Liver (tissue), 8 donors: ENCODE measurements at regions not wholly inside any gene's neighbourhood (a gene's known extent, or its start where the extent isn't known, plus 50 kb on each side); places are given as distances from the start of the nearest gene placed in this dataset.

Experiments used
- DNase-seq: peaks from one replicate; pipeline ENCODE4 v3.0.0-alpha.2; 2017; ENCODE audit warnings: low spot score
- H3K27ac ChIP-seq, 2 donors: one replicate each; pipeline ENCODE4 v1.7.0; 2013; ENCODE audit warnings: inconsistent platforms in 2 of 2, low read length in 2 of 2, control low read depth in 1 of 2, low read depth in 1 of 2, mild to moderate bottlenecking in 1 of 2
- H3K27me3 ChIP-seq, 4 donors: one replicate each; pipeline versions ENCODE4 v1.6.1 to v1.7.0; 2013; ENCODE audit warnings: low read length in 3 of 4, inconsistent platforms in 1 of 4, mild to moderate bottlenecking in 1 of 4, moderate library complexity in 1 of 4; ENCODE audit not compliant: control insufficient read depth in 4 of 4, insufficient read depth in 4 of 4
- H3K36me3 ChIP-seq, 4 donors: one replicate each; pipeline versions ENCODE4 v1.6.1 to v1.7.0; 2013; ENCODE audit warnings: low read length in 3 of 4, mild to moderate bottlenecking in 3 of 4, low read depth in 1 of 4, moderate library complexity in 1 of 4; ENCODE audit not compliant: control insufficient read depth in 4 of 4, insufficient read depth in 3 of 4
- H3K4me1 ChIP-seq, 4 donors: one replicate each; pipeline versions ENCODE4 v1.6.1 to v1.7.0; 2013; ENCODE audit warnings: low read length in 3 of 4, mild to moderate bottlenecking in 3 of 4, moderate library complexity in 1 of 4; ENCODE audit not compliant: control insufficient read depth in 4 of 4, insufficient read depth in 4 of 4
- H3K4me3 ChIP-seq, 3 donors: one replicate each; pipeline versions ENCODE4 v1.6.1 to v1.7.0; 2013; ENCODE audit warnings: low read length in 3 of 3, control low read depth in 1 of 3, low read depth in 1 of 3, mild to moderate bottlenecking in 1 of 3
- H3K9ac ChIP-seq, 2 donors: one replicate each; pipeline ENCODE4 v1.7.0; 2013; ENCODE audit warnings: low read length in 2 of 2, mild to moderate bottlenecking in 2 of 2, moderate library complexity in 2 of 2, control low read depth in 1 of 2, low read depth in 1 of 2
- H3K9me3 ChIP-seq, 4 donors: one replicate each; pipeline versions ENCODE4 v1.6.1 to v1.7.0; 2013; ENCODE audit warnings: low read length in 3 of 4; ENCODE audit not compliant: control insufficient read depth in 4 of 4
- EGR1 ChIP-seq, 2 donors: IDR thresholded peaks; 2 replicates each; pipeline ENCODE4 v1.6.1; 2016 to 2018; ENCODE audit warnings: antibody characterized with exemption in 2 of 2, low read depth in 2 of 2
- FOXA1 ChIP-seq: IDR thresholded peaks from 2 replicates; pipeline ENCODE4 v1.6.1; 2016; ENCODE audit warnings: antibody characterized with exemption
- FOXA2 ChIP-seq: IDR thresholded peaks from 2 replicates; pipeline ENCODE4 v1.6.1; 2016; ENCODE audit warnings: antibody characterized with exemption
- GABPA ChIP-seq, 2 donors: IDR thresholded peaks in 1 of 2; conservative IDR thresholded peaks in 1 of 2; 2 replicates each; pipeline ENCODE4 v1.6.1; 2016; ENCODE audit warnings: antibody characterized with exemption in 2 of 2, mild to moderate bottlenecking in 1 of 2, moderate library complexity in 1 of 2
- HNF4A ChIP-seq, 2 donors: conservative IDR thresholded peaks; 2 replicates each; pipeline ENCODE4 v1.6.1; 2016; ENCODE audit warnings: antibody characterized with exemption in 2 of 2, mild to moderate bottlenecking in 2 of 2
- HNF4G ChIP-seq: IDR thresholded peaks from 2 replicates; pipeline ENCODE4 v1.6.1; 2016; ENCODE audit warnings: antibody characterized with exemption
- JUND ChIP-seq, 2 donors: IDR thresholded peaks; 2 replicates each; pipeline ENCODE4 v1.6.1; 2016; ENCODE audit warnings: antibody characterized with exemption in 2 of 2
- NR2F2 ChIP-seq: IDR thresholded peaks from 2 replicates; pipeline ENCODE4 v1.6.1; 2016; ENCODE audit warnings: antibody characterized with exemption
- RAD21 ChIP-seq, 2 donors: IDR thresholded peaks; 2 replicates each; pipeline ENCODE4 v1.6.1; 2016; ENCODE audit warnings: antibody characterized with exemption in 2 of 2, mild to moderate bottlenecking in 2 of 2
- RXRA ChIP-seq, 2 donors: IDR thresholded peaks; 2 replicates each; pipeline ENCODE4 v1.6.1; 2017 to 2018; ENCODE audit warnings: antibody characterized with exemption in 2 of 2, mild to moderate bottlenecking in 1 of 2
- SP1 ChIP-seq: IDR thresholded peaks from 2 replicates; pipeline ENCODE4 v1.6.1; 2018; ENCODE audit warnings: antibody characterized with exemption, mild to moderate bottlenecking
- TAF1 ChIP-seq: conservative IDR thresholded peaks from 2 replicates; pipeline ENCODE4 v1.6.1; 2016; ENCODE audit warnings: antibody characterized with exemption, mild to moderate bottlenecking
- YY1 ChIP-seq: IDR thresholded peaks from 2 replicates; pipeline ENCODE4 v1.6.1; 2016; ENCODE audit warnings: antibody characterized with exemption, mild to moderate bottlenecking
- WGBS: extraction: QIAGEN DNeasy Blood & Tissue Kit; methylation state at CpG from one replicate; pipeline ENCODE4 v1.1.7; 2013; 5-methylcytosine and 5-hydroxymethylcytosine counted together
- TF ChIP-seq, protein P1 (sequence below): IDR thresholded peaks from 2 replicates; pipeline ENCODE4 v1.6.1; 2016; ENCODE audit warnings: antibody characterized with exemption
- TF ChIP-seq, protein P2 (sequence below): IDR thresholded peaks from 2 replicates; pipeline ENCODE4 v1.6.1; 2016; ENCODE audit warnings: antibody characterized with exemption
- TF ChIP-seq, protein P3 (sequence below): fragments of 150-350 bp; IDR thresholded peaks from 2 replicates; pipeline ENCODE4 v1.5.1; 2017; ENCODE audit warnings: improper control_type of control experiment, low read depth, low read length; ENCODE audit not compliant: missing input control
- TF ChIP-seq, protein P4 (sequence below): IDR thresholded peaks from 2 replicates; pipeline ENCODE4 v1.6.1; 2016; ENCODE audit warnings: antibody characterized with exemption
- TF ChIP-seq, protein P5 (sequence below): IDR thresholded peaks from 2 replicates; pipeline ENCODE4 v1.6.1; 2016; ENCODE audit warnings: antibody characterized with exemption, mild to moderate bottlenecking
- donor health status: healthy.
- donor health status: healthy.
- donor health status: healthy.
- donor health status: healthy.
- donor health status: healthy.

DNA sequence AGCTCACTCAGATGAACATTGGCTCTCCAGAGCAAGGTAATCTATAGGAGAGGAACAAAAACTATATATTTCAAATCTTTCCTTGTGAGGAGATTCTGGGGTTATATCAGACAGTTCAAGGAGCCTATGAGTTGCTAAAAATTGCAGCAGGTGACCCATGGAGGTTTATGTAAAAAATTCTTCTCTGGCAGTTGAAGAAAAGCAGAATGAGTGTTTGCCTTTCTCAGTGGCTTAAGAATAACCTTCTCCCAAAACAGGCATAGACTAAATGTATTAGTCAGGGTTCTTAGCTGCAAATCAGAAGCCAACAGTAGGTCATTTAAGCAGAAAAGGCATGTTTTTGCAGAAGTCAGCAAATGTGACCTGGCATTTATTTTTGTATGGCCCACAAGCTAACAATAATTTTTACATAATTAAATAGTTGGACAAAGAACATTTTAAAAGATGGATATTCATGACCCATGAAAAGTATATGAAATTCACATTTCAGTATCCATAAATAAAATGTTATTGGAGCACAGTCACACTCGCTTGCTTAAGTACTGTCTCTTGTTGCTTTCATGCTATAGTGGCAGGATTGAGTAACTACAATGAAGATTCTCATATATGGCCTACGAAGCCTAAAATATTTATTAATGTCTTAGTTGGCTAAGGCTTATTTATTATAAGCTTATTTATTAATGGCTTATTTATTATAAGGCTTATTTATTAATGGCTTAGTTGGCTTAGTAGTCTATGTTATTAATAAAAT, 93.4 kb upstream of the TLK1 start:
- WGBS: 98% methylated on average over 2 of the region's 2 CpGs
- H3K4me3 ChIP-seq: no peak overlapping the region
- TF ChIP-seq, protein P1, sequence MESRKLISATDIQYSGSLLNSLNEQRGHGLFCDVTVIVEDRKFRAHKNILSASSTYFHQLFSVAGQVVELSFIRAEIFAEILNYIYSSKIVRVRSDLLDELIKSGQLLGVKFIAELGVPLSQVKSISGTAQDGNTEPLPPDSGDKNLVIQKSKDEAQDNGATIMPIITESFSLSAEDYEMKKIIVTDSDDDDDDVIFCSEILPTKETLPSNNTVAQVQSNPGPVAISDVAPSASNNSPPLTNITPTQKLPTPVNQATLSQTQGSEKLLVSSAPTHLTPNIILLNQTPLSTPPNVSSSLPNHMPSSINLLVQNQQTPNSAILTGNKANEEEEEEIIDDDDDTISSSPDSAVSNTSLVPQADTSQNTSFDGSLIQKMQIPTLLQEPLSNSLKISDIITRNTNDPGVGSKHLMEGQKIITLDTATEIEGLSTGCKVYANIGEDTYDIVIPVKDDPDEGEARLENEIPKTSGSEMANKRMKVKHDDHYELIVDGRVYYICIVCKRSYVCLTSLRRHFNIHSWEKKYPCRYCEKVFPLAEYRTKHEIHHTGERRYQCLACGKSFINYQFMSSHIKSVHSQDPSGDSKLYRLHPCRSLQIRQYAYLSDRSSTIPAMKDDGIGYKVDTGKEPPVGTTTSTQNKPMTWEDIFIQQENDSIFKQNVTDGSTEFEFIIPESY: no peak
- TF ChIP-seq NR2F2 (no peak), FOXA1 (no peak), HNF4A (conservative IDR thresholded peaks at IDR 0.05) (no peak), JUND (IDR thresholded peaks at IDR 0.05) (no peak)
- no peak overlapping the region for H3K9ac ChIP-seq
- no peaks in the 10 kb centered on the region for H3K36me3 ChIP-seq
- H3K27ac ChIP-seq: no peak overlapping the region
- peaks cover 0 to 3% (median 0%) of the 10 kb centered on the region in 4 donors for H3K4me1 ChIP-seq
- DNase-seq: no peak
- no peaks in the 10 kb centered on the region for H3K27me3 ChIP-seq
- H3K9me3 ChIP-seq: peaks cover 0 to 3% (median 0%) of the 10 kb centered on the region in 4 donors

DNA sequence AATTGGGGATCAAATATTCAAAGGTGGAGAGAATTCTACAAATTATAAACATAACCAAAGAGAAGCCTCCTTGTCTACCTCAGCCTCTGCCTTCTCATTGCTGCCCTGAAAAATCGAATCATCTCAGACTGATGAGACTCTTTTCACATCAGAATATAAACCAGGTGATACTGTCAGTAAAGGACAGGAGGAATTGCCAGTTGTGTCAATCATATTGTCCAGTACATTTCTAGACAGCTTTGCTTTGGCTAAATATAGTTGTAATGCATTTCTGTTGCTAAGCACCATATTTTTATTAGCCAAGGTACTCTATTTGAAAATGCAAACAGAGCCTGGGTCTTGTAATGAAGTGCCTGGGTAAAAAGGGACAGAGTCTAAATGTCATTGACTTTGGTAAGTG, 92.6 kb upstream of the TLK1 start:
- no peak overlapping the region for H3K27ac ChIP-seq
- TF ChIP-seq NR2F2 (no peak), YY1 (no peak), GABPA (IDR thresholded peaks at IDR 0.05 in 1 of 2, conservative IDR thresholded peaks at IDR 0.05 in 1 of 2) (no peak), HNF4A (conservative IDR thresholded peaks at IDR 0.05) (no peak), RXRA (IDR thresholded peaks at IDR 0.05) (no peak), RAD21 (IDR thresholded peaks at IDR 0.05) (no peak), SP1 (no peak), TAF1 (no peak), EGR1 (IDR thresholded peaks at IDR 0.05; ENCODE audit: low read depth in 2 of 2) (no peak), FOXA1 (no peak), HNF4G (no peak), FOXA2 (no peak)
- TF ChIP-seq, protein P2, sequence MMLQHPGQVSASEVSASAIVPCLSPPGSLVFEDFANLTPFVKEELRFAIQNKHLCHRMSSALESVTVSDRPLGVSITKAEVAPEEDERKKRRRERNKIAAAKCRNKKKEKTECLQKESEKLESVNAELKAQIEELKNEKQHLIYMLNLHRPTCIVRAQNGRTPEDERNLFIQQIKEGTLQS: no peak
- TF ChIP-seq, protein P3, sequence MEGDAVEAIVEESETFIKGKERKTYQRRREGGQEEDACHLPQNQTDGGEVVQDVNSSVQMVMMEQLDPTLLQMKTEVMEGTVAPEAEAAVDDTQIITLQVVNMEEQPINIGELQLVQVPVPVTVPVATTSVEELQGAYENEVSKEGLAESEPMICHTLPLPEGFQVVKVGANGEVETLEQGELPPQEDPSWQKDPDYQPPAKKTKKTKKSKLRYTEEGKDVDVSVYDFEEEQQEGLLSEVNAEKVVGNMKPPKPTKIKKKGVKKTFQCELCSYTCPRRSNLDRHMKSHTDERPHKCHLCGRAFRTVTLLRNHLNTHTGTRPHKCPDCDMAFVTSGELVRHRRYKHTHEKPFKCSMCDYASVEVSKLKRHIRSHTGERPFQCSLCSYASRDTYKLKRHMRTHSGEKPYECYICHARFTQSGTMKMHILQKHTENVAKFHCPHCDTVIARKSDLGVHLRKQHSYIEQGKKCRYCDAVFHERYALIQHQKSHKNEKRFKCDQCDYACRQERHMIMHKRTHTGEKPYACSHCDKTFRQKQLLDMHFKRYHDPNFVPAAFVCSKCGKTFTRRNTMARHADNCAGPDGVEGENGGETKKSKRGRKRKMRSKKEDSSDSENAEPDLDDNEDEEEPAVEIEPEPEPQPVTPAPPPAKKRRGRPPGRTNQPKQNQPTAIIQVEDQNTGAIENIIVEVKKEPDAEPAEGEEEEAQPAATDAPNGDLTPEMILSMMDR: no peak
- TF ChIP-seq, protein P4, sequence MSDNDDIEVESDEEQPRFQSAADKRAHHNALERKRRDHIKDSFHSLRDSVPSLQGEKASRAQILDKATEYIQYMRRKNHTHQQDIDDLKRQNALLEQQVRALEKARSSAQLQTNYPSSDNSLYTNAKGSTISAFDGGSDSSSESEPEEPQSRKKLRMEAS: no peak
- TF ChIP-seq, protein P5, sequence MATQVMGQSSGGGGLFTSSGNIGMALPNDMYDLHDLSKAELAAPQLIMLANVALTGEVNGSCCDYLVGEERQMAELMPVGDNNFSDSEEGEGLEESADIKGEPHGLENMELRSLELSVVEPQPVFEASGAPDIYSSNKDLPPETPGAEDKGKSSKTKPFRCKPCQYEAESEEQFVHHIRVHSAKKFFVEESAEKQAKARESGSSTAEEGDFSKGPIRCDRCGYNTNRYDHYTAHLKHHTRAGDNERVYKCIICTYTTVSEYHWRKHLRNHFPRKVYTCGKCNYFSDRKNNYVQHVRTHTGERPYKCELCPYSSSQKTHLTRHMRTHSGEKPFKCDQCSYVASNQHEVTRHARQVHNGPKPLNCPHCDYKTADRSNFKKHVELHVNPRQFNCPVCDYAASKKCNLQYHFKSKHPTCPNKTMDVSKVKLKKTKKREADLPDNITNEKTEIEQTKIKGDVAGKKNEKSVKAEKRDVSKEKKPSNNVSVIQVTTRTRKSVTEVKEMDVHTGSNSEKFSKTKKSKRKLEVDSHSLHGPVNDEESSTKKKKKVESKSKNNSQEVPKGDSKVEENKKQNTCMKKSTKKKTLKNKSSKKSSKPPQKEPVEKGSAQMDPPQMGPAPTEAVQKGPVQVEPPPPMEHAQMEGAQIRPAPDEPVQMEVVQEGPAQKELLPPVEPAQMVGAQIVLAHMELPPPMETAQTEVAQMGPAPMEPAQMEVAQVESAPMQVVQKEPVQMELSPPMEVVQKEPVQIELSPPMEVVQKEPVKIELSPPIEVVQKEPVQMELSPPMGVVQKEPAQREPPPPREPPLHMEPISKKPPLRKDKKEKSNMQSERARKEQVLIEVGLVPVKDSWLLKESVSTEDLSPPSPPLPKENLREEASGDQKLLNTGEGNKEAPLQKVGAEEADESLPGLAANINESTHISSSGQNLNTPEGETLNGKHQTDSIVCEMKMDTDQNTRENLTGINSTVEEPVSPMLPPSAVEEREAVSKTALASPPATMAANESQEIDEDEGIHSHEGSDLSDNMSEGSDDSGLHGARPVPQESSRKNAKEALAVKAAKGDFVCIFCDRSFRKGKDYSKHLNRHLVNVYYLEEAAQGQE: no peak
- TF ChIP-seq, protein P1: no peak
- H3K9me3 ChIP-seq: peaks cover 0 to 3% (median 0%) of the 10 kb centered on the region in 4 donors
- no peak overlapping the region for H3K4me3 ChIP-seq
- 97% methylated on average over 1 of the region's 1 CpG for WGBS
- no peaks in the 10 kb centered on the region for H3K27me3 ChIP-seq
- H3K9ac ChIP-seq: no peak overlapping the region
- H3K36me3 ChIP-seq: no peaks in the 10 kb centered on the region
- no peak for DNase-seq
- H3K4me1 ChIP-seq: peaks cover 0 to 3% (median 0%) of the 10 kb centered on the region in 4 donors
